Stimulated activated CD4-positive, alpha-beta T cell treated with anti-CD3 and anti-CD28 coated beads, Interleukin-12 subunit alpha, Interleukin-12 subunit beta, amount 100 ng/mL, for 24 hours (primary cell): ENCODE measurements at regions not wholly inside any gene's neighbourhood (a gene's known extent, or its start where the extent isn't known, plus 50 kb on each side); places are given as distances from the start of the nearest gene placed in this dataset.
"Not testable (repeated sequence)": the region's sequence is repeated elsewhere in the genome, so short reads cannot be mapped to it uniquely, and the experiment has no call there.

Experiments
- DNase-seq, 2 experiments: peaks; one replicate each; pipeline ENCODE4 v3.0.0-alpha.2; 2020; ENCODE audit warnings: low read depth in 2 of 2

DNA sequence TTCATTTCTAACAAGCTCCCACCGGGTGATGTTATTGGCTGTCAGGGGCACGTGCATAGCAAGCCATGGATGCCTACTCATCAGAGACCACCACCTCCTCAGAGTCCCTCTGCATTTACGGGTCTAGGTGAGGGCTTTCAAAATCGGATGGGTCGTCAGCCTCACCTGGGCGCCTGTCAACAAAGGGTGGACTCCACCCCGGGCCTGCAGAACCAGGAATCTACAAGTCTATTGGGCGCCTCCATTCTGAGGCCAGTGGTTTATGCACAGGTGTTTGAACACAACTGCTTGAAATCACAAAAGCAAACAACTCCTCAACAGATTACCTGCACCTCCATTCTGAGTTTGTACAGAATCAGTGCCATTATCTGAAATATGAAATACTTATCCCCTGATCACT is 318.9 kb downstream of the PTTG2 start:
- DNase-seq: no peak

DNA sequence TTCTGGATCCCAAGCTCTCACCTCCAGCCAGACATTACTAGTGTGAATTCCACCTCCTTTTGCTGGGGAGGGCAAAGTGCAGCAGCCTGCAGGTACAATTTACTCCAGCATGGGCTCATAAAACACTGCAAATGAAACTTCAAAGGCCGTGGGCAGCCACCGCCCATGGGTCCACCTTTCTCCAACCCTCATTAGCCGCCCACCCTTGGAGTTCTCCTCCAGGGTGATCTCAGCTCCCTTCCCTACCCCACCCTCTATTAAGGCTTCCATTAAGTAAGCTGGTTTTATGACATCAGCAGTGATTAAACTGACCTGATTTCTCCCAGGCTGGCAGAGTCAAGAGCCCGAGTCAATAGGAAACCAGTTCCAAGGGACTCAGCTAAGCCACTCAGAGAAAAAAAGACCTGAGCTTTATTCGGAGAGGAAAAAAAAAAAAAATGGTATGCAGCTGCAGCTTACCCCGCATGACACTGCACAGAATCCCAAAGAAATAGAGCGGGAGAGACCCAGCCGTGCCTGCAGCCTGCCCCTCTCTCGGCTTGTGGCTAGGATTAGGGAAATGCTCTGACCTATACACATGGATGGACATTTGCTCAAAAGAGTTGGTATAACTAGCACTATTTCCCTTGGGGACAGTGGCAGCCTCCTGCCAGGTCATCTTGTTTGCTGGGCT is 319.6 kb downstream of the PTTG2 start:
- DNase-seq: no peak

DNA sequence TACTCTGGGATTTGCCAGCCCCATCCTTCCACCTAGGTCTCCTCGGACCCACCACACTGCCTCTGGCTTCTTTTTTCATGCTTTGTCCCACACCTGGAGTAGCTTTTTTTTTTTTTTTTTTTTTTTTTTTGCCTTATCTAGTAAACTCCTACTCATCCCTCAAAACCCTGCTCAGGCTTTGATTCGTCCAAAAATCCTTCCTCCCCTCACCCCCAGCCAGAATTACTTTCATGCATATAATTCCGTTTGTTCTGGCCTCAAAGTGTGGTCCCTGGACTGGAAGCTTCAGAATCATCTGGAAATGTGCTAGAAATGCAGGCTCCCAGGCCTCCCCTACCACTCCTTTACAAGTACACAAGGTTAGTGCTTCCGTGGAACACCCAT is 320.1 kb downstream of the PTTG2 start:
- no peak for DNase-seq

DNA sequence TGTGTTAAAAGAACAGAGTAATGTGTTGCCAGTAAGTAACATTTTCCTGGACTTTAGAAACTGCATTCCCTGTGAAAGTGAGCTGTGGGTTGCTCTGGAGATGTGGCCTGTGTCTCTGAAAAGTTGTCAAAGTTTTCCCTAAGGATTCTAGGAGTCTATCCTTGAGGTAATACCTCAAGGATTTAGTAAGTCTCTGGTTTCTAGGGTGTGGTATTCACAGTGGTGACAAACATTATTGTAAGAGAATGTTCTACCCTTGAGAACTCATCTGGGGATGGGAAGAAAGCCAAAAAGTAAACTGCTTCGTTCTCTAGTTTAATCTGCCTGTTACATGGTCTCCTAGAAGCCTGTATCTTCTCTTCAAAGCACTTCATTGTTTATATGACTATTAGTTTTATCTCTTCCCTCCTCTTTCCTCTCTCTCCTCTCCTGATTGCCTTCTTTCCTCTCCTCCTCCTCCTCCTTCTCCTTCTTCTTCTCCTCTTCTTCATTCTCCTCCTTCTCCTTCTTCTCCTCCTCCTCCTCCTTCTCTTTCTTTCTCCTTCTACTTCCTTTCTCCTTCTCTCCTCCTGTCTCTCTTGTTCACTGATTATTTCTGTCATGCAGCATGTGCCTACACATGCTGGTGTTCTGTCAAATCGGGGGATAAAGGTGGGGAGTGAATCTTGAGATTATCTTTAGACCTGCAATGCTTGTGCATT is 321.3 kb downstream of the PTTG2 start:
- DNase-seq: no peak

DNA sequence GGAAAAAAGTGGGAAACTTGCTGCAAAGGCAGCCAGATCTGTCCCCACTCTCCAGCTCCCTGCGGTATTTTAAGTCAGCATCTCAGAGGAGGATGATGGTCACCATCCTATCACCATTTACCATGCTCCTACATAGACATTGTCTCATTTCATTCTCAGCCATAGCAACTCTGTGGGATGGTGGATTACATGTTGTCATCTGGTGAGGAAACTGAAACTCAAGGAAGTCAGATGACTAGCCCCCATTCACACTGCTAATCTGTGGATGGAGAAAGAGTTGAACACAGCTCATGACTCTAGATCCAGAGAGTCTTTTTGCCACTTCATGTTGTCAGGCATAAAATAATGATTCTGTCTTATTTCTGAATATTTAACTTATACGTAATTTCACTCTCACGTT is 323.5 kb downstream of the PTTG2 start:
- DNase-seq: no peak

DNA sequence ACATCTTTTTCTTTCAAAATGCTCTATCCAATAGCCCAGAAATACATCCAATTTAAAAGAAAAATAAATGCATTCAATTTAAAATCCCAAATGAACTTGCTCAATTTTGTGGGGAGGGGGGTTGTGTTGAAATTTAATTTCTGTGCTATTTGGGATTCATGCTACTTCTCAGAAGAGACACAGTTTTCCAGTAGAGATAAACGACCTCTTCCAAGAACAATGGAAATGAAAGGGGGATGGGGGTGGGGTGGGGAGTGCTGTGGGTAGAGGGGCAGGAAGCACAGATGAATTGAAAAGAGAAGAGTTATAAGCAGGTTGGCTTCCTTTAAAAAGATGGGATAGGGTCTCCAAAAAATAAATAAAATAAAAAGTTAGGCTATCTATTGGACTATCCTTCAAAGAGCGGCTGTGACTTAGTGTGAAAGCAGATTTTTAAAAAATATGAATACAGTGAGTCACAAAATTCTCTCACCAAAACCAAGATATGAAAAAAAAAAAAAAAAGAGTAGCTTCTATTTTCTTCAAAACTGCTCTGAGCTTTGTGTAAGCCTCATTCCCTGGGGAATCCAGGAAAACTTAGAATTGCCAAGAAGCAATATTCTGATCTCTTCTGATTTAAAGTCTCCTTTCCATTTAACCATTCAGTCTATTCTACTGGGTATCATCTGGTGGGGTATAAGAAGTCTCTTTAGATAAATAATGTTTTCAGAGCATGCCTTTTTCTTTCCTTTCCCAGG is 324.3 kb downstream of the PTTG2 start:
- DNase-seq: no peak

DNA sequence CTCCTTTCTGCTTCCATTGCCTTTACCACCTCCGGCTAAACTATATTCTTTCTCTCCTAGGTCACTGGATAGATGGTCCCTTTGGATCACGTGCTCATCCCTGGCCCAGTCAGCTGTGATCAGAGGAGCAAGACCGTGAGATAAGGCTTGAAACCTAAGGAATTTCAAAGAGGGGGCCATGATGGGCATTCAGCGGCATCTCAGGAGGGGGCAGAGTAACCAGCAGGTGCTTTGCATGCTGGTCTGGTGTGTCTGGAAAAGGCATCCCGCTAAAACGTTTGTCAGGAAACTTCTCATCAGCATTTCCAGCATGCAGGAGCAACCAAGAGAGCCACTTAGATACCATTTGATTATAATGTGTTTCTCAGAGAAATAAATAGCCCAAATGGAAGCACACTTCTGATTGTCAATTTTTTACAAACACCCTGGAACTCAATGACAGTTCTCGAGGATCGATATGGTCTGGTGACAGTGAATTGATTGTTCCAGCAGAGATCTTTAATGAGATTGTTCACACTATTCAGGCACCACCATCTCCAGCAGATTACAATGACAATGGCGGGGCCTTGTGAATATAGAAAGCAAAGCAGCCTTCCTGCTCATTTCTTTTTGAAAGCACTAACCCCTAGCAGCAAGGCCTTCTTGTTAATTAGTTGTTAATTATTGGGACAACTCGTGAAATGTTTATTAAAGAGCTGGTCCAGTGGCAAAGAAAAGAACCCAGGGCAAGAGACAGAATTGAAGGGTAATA is 327.1 kb downstream of the PTTG2 start:
- DNase-seq: no peak

DNA sequence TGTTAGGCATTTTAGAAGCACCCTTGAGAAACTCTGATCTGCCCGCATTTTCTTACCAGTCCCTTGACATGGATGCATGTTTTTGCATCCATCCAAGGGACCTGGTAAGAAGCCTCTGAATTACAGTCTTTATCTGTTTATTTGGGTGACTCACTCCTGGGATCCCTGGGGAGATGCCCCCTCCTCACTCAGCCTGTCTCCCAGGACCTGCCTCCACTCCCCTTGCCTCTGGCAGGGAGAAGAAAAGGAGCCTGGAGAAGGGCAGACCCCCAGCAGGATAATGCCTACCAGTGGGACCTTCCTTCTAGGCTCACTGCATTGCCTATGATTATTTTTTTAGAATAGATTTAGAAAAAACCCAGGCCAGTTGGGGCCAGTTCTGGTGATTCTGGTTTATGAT is 329.4 kb downstream of the PTTG2 start:
- DNase-seq: no peak

DNA sequence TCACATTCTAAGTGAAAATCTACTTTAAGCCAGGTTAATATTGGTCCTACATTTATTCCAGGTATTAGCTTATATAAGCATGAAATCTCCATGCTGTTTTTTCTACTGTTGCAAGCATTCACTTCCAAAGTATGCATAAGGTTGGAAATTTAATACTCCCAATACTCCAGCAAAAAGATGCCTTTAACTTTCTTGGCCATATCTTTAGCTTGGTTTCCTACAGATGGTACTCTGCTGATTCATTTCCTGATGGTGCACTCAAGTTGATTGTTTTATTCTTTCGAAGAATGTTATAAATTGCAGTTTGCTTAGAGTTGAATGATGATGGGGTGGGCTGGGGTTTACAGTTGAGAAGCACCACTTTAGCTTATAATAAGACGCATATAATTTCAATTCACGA is 330.2 kb downstream of the PTTG2 start:
- no peak for DNase-seq

DNA sequence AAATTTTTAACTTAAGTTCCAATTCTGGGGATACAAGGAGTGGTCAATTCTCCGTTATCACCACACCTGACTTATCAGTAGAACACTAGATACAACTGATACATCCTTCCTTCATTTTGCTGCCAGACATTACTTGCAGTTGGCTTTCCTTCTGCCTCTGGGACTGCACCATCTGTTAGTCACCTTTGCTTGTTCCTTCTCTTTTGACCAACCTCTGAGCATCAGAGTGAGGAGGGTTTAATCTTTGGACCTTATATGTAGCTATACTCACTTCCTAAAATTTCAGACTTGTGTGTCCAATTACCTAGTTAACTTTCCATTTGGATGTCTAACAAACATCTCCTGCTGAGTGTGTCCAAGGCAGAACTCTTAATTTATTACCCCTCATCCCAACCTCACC is 330.7 kb downstream of the PTTG2 start:
- no peak for DNase-seq

DNA sequence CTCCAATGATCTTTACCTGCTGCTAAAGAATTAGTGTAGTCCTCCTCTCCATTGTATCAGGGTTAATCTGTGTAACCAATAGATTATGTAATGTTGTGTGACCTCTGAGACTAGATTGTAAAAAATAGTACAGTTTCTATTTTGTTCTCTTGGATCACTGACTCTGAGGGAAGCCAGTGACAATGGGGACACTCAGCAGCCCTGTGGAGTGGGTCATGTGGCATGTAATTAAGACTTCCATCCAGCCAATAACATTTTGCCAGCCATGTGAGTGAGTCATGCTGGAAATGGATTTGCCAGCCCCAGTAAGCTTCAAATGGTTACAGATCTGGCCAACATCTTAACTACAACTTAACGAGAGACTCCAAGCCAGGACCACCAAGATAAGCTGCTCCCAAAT is 332.3 kb downstream of the PTTG2 start:
- DNase-seq: no peak

DNA sequence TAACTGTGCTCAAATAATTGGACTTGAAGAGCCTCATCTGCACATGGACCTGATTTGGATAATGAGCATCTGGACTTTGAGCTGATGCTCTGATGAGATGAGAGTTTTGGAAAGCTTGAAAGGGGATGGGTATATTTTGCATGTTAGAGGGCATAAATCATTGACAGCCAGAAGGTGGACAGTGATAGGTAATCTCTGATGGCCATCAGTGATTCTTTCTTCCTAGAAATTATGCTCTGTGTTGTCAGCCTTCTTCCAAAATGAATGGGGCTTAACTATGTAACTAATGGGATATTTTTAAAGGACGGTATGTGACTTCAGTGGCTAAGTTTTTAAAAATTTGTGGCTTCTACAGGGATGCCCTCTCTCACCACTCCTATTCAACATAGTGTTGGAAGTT is 334.0 kb downstream of the PTTG2 start:
- no peak for DNase-seq

DNA sequence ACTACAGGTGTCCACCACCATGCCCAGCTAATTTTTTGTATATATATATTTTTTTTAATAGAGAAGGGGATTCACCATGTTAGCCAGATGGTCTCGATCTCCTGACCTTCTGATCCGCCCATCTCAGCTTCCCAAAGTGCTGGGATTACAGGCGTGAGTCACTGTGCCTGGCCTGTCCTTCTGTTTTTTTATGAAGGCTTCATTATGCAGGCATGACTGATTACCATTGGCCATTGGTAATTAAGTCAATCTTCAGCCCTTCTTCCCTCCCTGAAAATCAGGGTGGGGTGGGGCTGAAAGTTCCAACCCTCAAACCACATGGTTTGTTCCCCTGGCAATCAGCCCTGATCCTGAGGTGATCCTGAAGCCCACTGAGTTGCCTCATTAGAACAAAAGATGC is 336.9 kb downstream of the PTTG2 start:
- no peak for DNase-seq

DNA sequence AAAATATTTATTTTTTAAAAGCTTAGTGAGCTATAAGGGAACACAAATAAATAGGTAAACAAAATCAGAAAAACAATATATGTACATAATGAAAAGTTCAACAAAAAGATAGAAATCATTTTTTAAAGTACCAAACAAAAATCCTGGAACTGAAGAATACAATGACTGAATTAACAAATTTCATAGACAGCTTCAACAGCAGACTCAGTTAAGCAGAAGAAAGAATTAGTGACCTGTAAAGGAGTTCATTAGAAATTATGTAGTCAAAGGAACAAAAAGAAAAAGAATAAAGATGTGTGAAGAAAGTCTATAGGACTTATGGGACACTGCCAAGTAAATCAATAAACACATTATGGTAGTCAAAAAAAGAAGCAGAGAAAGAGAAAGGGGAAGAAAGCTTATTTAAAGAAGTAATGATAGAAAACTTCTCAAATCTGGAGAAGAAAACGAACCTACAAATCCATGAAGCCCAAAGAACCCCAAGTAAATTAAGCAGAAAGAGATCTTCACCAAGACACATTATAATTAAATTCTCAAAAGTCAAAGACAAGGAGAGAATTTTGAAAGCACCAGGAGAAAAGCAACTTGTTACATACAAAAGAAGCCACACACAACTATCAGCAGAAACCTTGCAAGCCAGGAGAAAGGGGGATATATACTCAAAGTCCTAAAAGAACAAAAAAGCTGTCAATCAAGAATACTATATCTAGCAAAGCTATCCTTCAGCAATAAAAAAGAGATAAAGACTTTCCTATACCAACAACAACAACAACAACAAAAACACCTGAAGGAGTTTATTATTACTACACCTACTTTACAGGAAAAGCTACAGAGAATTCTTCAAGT is 338.9 kb downstream of the PTTG2 start:
- no peak for DNase-seq

DNA sequence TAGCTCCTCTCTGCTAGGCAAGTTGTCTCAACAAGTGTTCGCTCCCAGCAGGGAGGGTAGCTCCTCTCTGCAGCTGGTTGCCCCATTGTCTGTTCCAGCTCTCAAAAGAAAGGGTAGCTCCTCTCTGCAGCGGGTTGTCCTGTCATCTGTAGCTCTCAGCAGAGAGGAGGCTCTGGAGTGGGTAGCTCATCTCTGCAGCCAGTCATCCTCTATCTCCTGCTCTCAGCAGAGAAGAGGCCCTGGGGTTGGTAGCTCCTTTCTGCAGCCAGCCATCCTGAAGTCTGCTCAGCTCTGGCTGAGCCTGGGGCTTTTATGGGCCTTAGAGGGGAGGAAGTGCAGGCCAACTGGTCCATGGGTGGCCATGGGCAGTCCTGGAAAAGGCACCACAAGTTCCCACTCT is 342.7 kb downstream of the PTTG2 start:
- DNase-seq: no peak

DNA sequence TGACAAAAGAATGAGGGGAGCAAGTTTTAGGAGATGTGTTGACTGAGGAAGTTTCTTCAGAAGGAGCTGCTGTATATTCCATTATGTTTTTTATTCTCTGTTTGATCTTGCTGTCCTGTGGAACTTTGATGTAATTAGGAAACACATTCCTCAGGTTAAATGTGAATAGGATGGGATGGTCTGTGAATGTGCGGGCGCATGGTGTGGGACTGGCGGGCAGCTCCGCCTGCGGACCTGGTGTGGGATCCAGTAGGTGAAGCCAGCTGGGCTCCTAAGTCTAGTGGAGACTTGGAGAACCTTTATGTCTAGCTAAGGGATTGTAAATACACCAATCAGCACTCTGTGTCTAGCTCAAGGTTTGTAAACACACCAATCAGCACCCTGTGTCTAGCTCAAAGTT is 344.3 kb downstream of the PTTG2 start:
- not testable (repeated sequence) for DNase-seq

DNA sequence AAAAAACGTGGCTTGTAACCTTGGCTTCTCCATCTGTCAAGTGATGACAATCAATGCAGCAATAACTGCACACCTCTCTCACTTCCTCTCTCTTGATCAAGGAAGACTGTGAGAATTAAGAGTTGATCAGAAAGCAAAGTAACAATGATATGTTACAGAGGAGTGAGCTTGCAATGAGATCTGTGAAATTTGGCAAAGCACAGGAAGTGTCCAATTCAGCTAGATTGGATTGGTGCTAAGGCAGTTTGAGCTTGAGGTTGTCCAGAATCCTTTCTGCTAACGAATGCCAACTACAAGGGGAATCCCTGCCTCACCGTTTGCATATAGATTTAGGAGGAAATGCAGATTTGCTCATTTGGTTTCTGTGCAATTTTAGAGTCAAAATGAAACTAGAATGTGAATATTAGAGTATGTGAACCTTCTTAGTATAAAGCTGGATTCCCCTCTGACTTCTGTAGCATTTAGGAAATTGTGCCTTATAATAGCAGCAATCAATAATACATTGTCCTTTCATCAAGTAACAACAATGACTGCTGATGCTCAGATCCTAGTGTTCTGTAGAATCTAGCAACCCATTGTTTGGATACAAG is 346.4 kb downstream of the PTTG2 start:
- DNase-seq: no peak

DNA sequence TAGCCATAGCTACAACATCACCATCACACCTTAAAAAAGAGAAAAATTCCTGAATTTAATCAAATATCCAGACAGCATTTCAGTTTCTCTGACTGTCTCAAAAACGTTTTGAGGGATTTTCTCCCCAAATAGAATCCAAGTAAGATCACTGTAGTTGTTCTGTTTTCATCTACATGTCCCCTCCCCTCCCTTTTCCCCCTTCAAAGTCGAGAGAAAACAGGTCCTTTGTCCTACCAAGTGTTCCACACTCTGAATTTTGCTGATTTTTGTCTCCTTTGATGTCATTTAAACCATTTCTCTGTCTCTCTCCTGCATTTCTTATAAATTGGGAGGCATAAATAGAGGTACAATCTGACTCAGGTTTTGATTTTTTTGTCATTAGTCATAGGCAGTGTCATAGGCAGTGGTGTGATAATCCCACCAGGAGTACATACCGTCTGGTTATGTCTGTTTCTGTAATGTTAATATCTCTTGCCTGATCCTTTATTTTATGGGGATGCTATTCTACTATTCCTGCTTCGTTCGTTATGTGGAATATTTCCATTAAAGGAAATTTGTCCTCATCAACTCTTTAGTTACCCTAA is 348.6 kb downstream of the PTTG2 start:
- DNase-seq: no peak

DNA sequence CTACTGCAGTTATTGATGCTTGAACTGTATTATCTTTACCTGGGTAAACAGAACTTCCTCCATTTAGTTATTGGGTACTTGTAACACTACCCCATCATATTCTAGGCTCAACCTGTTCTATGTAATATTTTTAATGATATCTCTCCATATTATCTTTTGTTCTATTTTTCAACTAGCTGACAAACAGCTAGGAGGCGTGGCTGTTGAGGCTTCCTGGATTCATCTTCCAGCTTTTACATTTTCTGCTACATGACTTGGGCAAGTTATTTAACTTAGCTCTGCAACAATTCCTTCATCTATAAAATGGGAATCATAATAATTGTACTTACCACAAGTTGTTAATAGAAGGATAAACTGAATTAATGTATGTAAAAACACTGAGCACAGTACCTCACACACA is 349.3 kb downstream of the PTTG2 start:
- DNase-seq: no peak

DNA sequence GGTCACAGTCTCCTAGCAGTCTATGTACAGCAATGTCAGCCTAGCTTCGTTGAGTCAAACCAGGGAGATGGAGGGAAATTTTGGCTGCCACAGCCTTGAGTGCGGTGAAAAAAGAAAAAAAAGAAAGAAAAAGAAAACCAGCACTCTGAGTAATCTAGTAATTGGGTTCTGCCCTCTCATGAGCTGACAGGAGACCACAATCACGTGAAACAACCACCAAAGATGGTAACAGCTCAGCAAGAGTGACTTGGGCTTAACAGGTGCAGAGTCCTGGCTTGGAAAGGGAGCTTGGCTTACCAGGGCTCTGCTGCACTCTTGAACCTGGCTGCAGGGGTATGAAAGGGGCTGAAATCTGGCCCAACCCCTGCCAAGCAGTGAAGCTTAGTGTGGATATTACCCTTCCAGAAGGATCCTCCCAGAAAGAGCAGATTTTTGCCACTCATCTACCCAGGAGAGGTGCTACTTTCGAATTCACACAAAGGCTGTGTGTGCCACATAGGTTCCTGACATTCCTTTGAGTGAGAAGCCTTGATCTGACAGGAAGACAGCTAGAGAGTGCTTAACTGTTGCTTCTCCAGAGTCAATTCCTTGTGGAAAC is 350.3 kb downstream of the PTTG2 start:
- DNase-seq: peak; percentile 35 to 51
